PC-9 (cell line): ENCODE measurements at regions not wholly inside any gene's neighbourhood (a gene's known extent, or its start where the extent isn't known, plus 50 kb on each side); places are given as distances from the start of the nearest gene placed in this dataset.

ENCODE experiments used
- CTCF ChIP-seq: fragments of 200-600 bp; sonication (generic); conservative IDR thresholded peaks from 2 replicates; pipeline ENCODE4 v1.6.1; 2017; ENCODE audit warnings: mixed run types, antibody characterized with exemption, mild to moderate bottlenecking, moderate library complexity
- EZH2 ChIP-seq: fragments of 200-600 bp; sonication (generic); IDR thresholded peaks from 2 replicates; pipeline ENCODE4 v1.8.0; 2017; ENCODE audit warnings: antibody characterized with exemption, low read depth

GRCh38 chr4:175246941-175247340, 328.8 kb downstream of the ADAM29 start:
- TF ChIP-seq CTCF = no peak
- no peak for TF ChIP-seq EZH2
